HepG2 (cell line): ENCODE measurements at regions not wholly inside any gene's neighbourhood (a gene's known extent, or its start where the extent isn't known, plus 50 kb on each side); places are given as distances from the start of the nearest gene placed in this dataset.
A peak's percentile ranks its signal among the peaks of the same experiment; 100 is the strongest.

Experiments used
- ATAC-seq: fragments of 200-7000 bp; cut with Tn5 transposase; 3 replicates; pipeline ENCODE4 v1.9.1; 2020; ENCODE audit warnings: mild to moderate bottlenecking, moderate library complexity
- BruUV-seq: library from RNA; stranded (reverse); fragments of 400-500 nt; replicated peaks from 2 replicates; lab custom pipeline; 2021; lab: Mats Ljungman, UMichigan
- CTCF ChIA-PET: fragments of 300-600 bp; formaldehyde crosslinking; extraction: SDS; loops from one replicate; lab custom pipeline; 2021; ENCODE audit warnings: low total read pairs, inconsistent platforms, low intra/inter-chr PET ratio; lab: Yijun Ruan, JAX
- POLR2A ChIA-PET: fragments of 350-600 bp; sonication (Branson Sonifier 250); formaldehyde crosslinking; loops from one replicate; lab custom pipeline; 2020; ENCODE audit warnings: antibody characterized with exemption, inconsistent platforms; lab: Yijun Ruan, JAX
- DNase-seq: peaks from one replicate; pipeline ENCODE4 v3.0.0-alpha.2; 2015; ENCODE audit warnings: low spot score
- FAIRE-seq: peaks from 3 replicates; lab custom pipeline; 2011; peaks lifted over from hg19 to GRCh38; lab: Jason Lieb, UNC
- H2AFZ ChIP-seq: one replicate; pipeline ENCODE4 v1.6.1; 2011; ENCODE audit warnings: low read length, inconsistent platforms
- H3K27ac ChIP-seq: fragments of 300-600 bp; 3 replicates; pipeline ENCODE4 v1.8.0; 2011; ENCODE audit warnings: mixed run types, mild to moderate bottlenecking, mixed read lengths, low read length, inconsistent platforms; ENCODE audit not compliant: insufficient read depth; ENCODE audit errors: extremely low read length
- H3K27me3 ChIP-seq, 2 experiments: fragments of 200-600 bp in 1 of 2; 2 replicates in 1 of 2; 3 replicates in 1 of 2; pipeline versions ENCODE4 v1.6.0 to v1.8.0; 2011; ENCODE audit warnings: low read length in 2 of 2, mild to moderate bottlenecking in 2 of 2, moderate library complexity in 2 of 2, inconsistent platforms in 1 of 2; ENCODE audit not compliant: insufficient read depth in 2 of 2, control insufficient read depth in 1 of 2
- H3K36me3 ChIP-seq, 2 experiments: fragments of 200-600 bp in 1 of 2; replicated peaks in 1 of 2; 2 replicates in 1 of 2; 3 replicates in 1 of 2; pipeline versions ENCODE4 v1.5.1 to v1.8.0; 2011; ENCODE audit warnings: low read length in 2 of 2, inconsistent platforms in 1 of 2; ENCODE audit not compliant: insufficient read depth in 2 of 2, control insufficient read depth in 1 of 2
- H3K4me1 ChIP-seq: 2 replicates; pipeline ENCODE4 v1.5.1; 2012; ENCODE audit warnings: low read length, inconsistent platforms; ENCODE audit not compliant: insufficient read depth
- H3K4me2 ChIP-seq: 2 replicates; pipeline ENCODE4 v1.6.0; 2011; ENCODE audit warnings: low read depth, low read length, inconsistent platforms
- H3K4me3 ChIP-seq, 3 experiments: fragments of 200-600 bp in 1 of 3; sonication (generic), shearing (Covaris generic) in 1 of 3; replicated peaks in 1 of 3; 2 replicates each; pipeline ENCODE4 v1.5.1; 2011 to 2016; ENCODE audit warnings: low read length in 3 of 3, inconsistent platforms in 2 of 3, low read depth in 2 of 3, mild to moderate bottlenecking in 2 of 3, control low read depth in 1 of 3, mixed read lengths in 1 of 3; ENCODE audit not compliant: insufficient read depth in 1 of 3
- H3K79me2 ChIP-seq: one replicate; pipeline ENCODE4 v1.6.1; 2011; ENCODE audit warnings: low read length, inconsistent platforms; ENCODE audit not compliant: insufficient read depth
- H3K9ac ChIP-seq: 2 replicates; pipeline ENCODE4 v1.6.0; 2011; ENCODE audit warnings: mild to moderate bottlenecking, low read depth, low read length, inconsistent platforms; ENCODE audit not compliant: insufficient read depth
- H3K9me3 ChIP-seq: 2 replicates; pipeline ENCODE4 v1.5.1; 2012; ENCODE audit warnings: mild to moderate bottlenecking, low read length
- H4K20me1 ChIP-seq: 2 replicates; pipeline ENCODE4 v1.6.0; 2011; ENCODE audit warnings: inconsistent platforms, mild to moderate bottlenecking, low read length, moderate library complexity; ENCODE audit not compliant: insufficient read depth
- AHR ChIP-seq: IDR thresholded peaks from 2 replicates; pipeline ENCODE4 v1.6.1; 2018; ENCODE audit warnings: missing genetic modification reagents, missing compliant biosample characterization
- CREB1 ChIP-seq, 2 experiments: fragments of 450-650 bp in 1 of 2; IDR thresholded peaks; 2 replicates each; pipeline ENCODE4 v1.6.1; 2016 to 2017; ENCODE audit warnings: control low read depth in 1 of 2, mild to moderate bottlenecking in 1 of 2, missing compliant biosample characterization in 1 of 2, missing genetic modification characterization in 1 of 2
- FOXP1 ChIP-seq, 2 experiments: fragments of 450-650 bp in 1 of 2; IDR thresholded peaks; 2 replicates each; pipeline ENCODE4 v1.6.1; 2017 to 2018; ENCODE audit warnings: antibody characterized with exemption in 1 of 2
- GABPB1 ChIP-seq: IDR thresholded peaks from 2 replicates; pipeline ENCODE4 v1.6.1; 2016; ENCODE audit warnings: mild to moderate bottlenecking, missing genetic modification reagents, moderate library complexity, missing compliant biosample characterization
- HOXA5 ChIP-seq: sonication (generic); formaldehyde crosslinking; IDR thresholded peaks from 2 replicates; pipeline ENCODE4 v1.4.0; 2020; ENCODE audit warnings: missing genetic modification reagents
- JUNB ChIP-seq: sonication (generic); formaldehyde crosslinking; IDR thresholded peaks from 2 replicates; pipeline ENCODE4 v1.8.0; 2022; ENCODE audit warnings: missing genetic modification reagents, mild to moderate bottlenecking, borderline replicate concordance
- MED1 ChIP-seq: sonication (generic); formaldehyde crosslinking; IDR thresholded peaks from 2 replicates; pipeline ENCODE4 v1.4.0; 2020; ENCODE audit warnings: missing genetic modification reagents
- MIER2 ChIP-seq: IDR thresholded peaks from 2 replicates; pipeline ENCODE4 v1.6.1; 2016; ENCODE audit warnings: missing biosample characterization, missing genetic modification reagents
- MTF2 ChIP-seq: sonication (generic); formaldehyde crosslinking; IDR thresholded peaks from 2 replicates; pipeline ENCODE4 v1.5.0; 2020; ENCODE audit warnings: missing genetic modification reagents, borderline replicate concordance
- NR2C2 ChIP-seq: sonication (generic); formaldehyde crosslinking; IDR thresholded peaks from 2 replicates; pipeline ENCODE4 v1.4.0; 2020; ENCODE audit warnings: missing genetic modification reagents, mild to moderate bottlenecking, moderate library complexity, borderline replicate concordance
- SMARCC2 ChIP-seq: fragments of 450-650 bp; IDR thresholded peaks from 2 replicates; pipeline ENCODE4 v1.6.1; 2017; ENCODE audit warnings: antibody characterized with exemption, mild to moderate bottlenecking
- ZBTB4 ChIP-seq: sonication (generic); formaldehyde crosslinking; IDR thresholded peaks from 2 replicates; pipeline ENCODE4 v1.4.0; 2020; ENCODE audit warnings: missing genetic modification reagents, mild to moderate bottlenecking, borderline replicate concordance
- ZBTB7B ChIP-seq: sonication (generic); formaldehyde crosslinking; IDR thresholded peaks from 2 replicates; pipeline ENCODE4 v1.4.0; 2020; ENCODE audit warnings: missing genetic modification reagents
- ZFAT ChIP-seq: sonication (generic); formaldehyde crosslinking; conservative IDR thresholded peaks from 2 replicates; pipeline ENCODE4 v1.8.1; 2023; ENCODE audit warnings: missing genetic modification reagents, inconsistent platforms
- ZFP36L2 ChIP-seq: sonication (generic); formaldehyde crosslinking; IDR thresholded peaks from 2 replicates; pipeline ENCODE4 v1.4.0; 2020; ENCODE audit warnings: missing genetic modification reagents
- ZNF205 ChIP-seq: IDR thresholded peaks from 2 replicates; pipeline ENCODE4 v1.6.1; 2018; ENCODE audit warnings: missing biosample characterization, missing genetic modification reagents
- ZNF296 ChIP-seq: sonication (generic); formaldehyde crosslinking; conservative IDR thresholded peaks from 2 replicates; pipeline ENCODE4 v1.5.0; 2020; ENCODE audit warnings: mild to moderate bottlenecking, missing genetic modification reagents
- WGBS: methylation state at CpG from one replicate; pipeline ENCODE4 v1.1.6; 2017; ENCODE audit warnings: low lambda C conversion rate; 5-methylcytosine and 5-hydroxymethylcytosine counted together
- in situ Hi-C: cut with HindIII; loops from 2 replicates; pipeline ENCODE4 v1.10.0; 2017; ENCODE audit warnings: low pct_unique_long_range_greater_than_20kb; ENCODE audit not compliant: extremely low pct_ligation_motif_present
- intact Hi-C: fragments of 100-400 bp; cut with micrococcal nuclease; formaldehyde crosslinking; loops from one replicate; pipeline ENCODE4 v1.10.0; 2022; ENCODE audit not compliant: unreplicated experiment

- ATAC-seq (no peak), FAIRE-seq (no peak), DNase-seq (no peak)
- Histone ChIP-seq H3K79me2 (no peaks in the 10 kb centered on the region), H3K9ac (no peak overlapping the region), H4K20me1 (no peaks in the 10 kb centered on the region), H3K4me3 (no peak overlapping the region), H3K27ac (no peak overlapping the region), H3K9me3 (no peaks in the 10 kb centered on the region), H3K36me3 (no peaks in the 10 kb centered on the region), H3K4me1 (no peaks in the 10 kb centered on the region), H2AFZ (no peak overlapping the region), H3K4me2 (no peak overlapping the region)
- 30% methylated on average over 5 of the region's 5 CpGs for WGBS
- intact Hi-C loops, result no loop called here
- CTCF ChIA-PET, result no interaction called here
- POLR2A ChIA-PET, result no interaction called here
- no TSS peak for BruUV-seq
- TF ChIP-seq NR2C2 (no peak), CREB1 (IDR thresholded peaks at IDR 0.05) (peak; percentile 79), CREB1 (CRISPR knock-in tag; IDR thresholded peaks at IDR 0.05) (no peak)
- TF ChIP-seq, all 625 proteins: peak for 1
- no peaks in the 10 kb centered on the region for H3K27me3 ChIP-seq
- in situ Hi-C loops, result no loop called here
These were observed 411.0 kb downstream of the LRIG3 start for GRCh38 chr12:58509116-58509885.

GRCh38 chr12:58513301-58513834 lies 406.9 kb downstream of the LRIG3 start:
- no peaks in the 10 kb centered on the region for H4K20me1 ChIP-seq
- BruUV-seq, result no TSS peak
- DNase-seq (no peak), FAIRE-seq (no peak), ATAC-seq (no peak)
- no peaks in the 10 kb centered on the region for H3K36me3 ChIP-seq
- H3K27ac ChIP-seq, result no peak overlapping the region
- 2% methylated on average over 4 of the region's 4 CpGs for WGBS
- no peak overlapping the region for H2AFZ ChIP-seq
- in situ Hi-C loops (no loop called here), intact Hi-C loops (no loop called here)
- CTCF ChIA-PET, result no interaction called here
- no peak overlapping the region for H3K9ac ChIP-seq
- TF ChIP-seq SMARCC2 (no peak), ZFAT (CRISPR knock-in tag) (no peak), GABPB1 (CRISPR knock-in tag) (no peak), HOXA5 (CRISPR knock-in tag) (no peak), ZNF205 (CRISPR knock-in tag) (no peak), MTF2 (CRISPR knock-in tag) (no peak), FOXP1 (IDR thresholded peaks at IDR 0.05) (no peak), FOXP1 (CRISPR knock-in tag; IDR thresholded peaks at IDR 0.05) (no peak), ZNF296 (CRISPR knock-in tag) (no peak), JUNB (no peak), AHR (CRISPR knock-in tag) (no peak), ZBTB4 (CRISPR knock-in tag) (no peak), ZBTB7B (CRISPR knock-in tag) (no peak), MIER2 (no peak), ZFP36L2 (no peak), MED1 (CRISPR knock-in tag) (no peak)
- no peak overlapping the region for H3K4me3 ChIP-seq
- no peak overlapping the region for H3K4me2 ChIP-seq
- no peaks in the 10 kb centered on the region for H3K27me3 ChIP-seq
- peaks cover 14% of the 10 kb centered on the region; the same call in 1 of the 2 replicates for H3K9me3 ChIP-seq
- no peaks in the 10 kb centered on the region for H3K79me2 ChIP-seq
- no peaks in the 10 kb centered on the region for H3K4me1 ChIP-seq
- POLR2A ChIA-PET, result no interaction called here
